Spleen (tissue), 11 donors: ENCODE measurements at regions not wholly inside any gene's neighbourhood (a gene's known extent, or its start where the extent isn't known, plus 50 kb on each side); places are given as distances from the start of the nearest gene placed in this dataset.

ENCODE experiments used
- DNase-seq: peaks from one replicate; pipeline ENCODE4 v3.0.0-alpha.2; 2020
- H3K27ac ChIP-seq, 8 donors: fragments of 200-600 bp; sonication (generic) in 7 of 8; 1 replicate in 4 of 8; 2 replicates in 4 of 8; pipeline versions ENCODE4 v1.5.0 to v1.8.0; 2016 to 2021; ENCODE audit warnings: inconsistent platforms in 4 of 8, mild to moderate bottlenecking in 4 of 8, moderate library complexity in 1 of 8
- H3K27me3 ChIP-seq, 7 donors: fragments of 200-600 bp; sonication (generic) in 6 of 7; replicated peaks in 1 of 7; 1 replicate in 4 of 7; 2 replicates in 3 of 7; pipeline versions ENCODE4 v1.5.0 to v1.8.0; 2016 to 2021; ENCODE audit warnings: inconsistent platforms in 3 of 7, mild to moderate bottlenecking in 1 of 7
- H3K36me3 ChIP-seq, 6 donors: fragments of 200-600 bp; sonication (generic) in 5 of 6; 1 replicate in 4 of 6; 2 replicates in 2 of 6; pipeline versions ENCODE4 v1.5.0 to v1.8.0; 2016 to 2021; ENCODE audit warnings: inconsistent platforms in 2 of 6
- H3K4me1 ChIP-seq, 6 donors: fragments of 200-600 bp; sonication (generic) in 5 of 6; 1 replicate in 3 of 6; 2 replicates in 3 of 6; pipeline versions ENCODE4 v1.5.0 to v1.8.0; 2016 to 2021; ENCODE audit warnings: inconsistent platforms in 3 of 6
- H3K4me3 ChIP-seq, 8 donors: fragments of 200-600 bp; sonication (generic) in 7 of 8; 1 replicate in 4 of 8; 2 replicates in 4 of 8; pipeline versions ENCODE4 v1.5.0 to v1.8.0; 2016 to 2021; ENCODE audit warnings: inconsistent platforms in 4 of 8, mild to moderate bottlenecking in 4 of 8, moderate library complexity in 2 of 8
- H3K9me3 ChIP-seq, 8 donors: fragments of 200-600 bp; sonication (generic) in 7 of 8; 1 replicate in 4 of 8; 2 replicates in 4 of 8; pipeline versions ENCODE4 v1.5.0 to v1.8.0; 2016 to 2021; ENCODE audit warnings: inconsistent platforms in 4 of 8
- CTCF ChIP-seq, 11 experiments: fragments of 200-600 bp in 7 of 11; fragments of 450-650 bp in 4 of 11; sonication (generic) in 4 of 11; IDR thresholded peaks in 8 of 11; conservative IDR thresholded peaks in 3 of 11; 1 replicate in 7 of 11; 2 replicates in 4 of 11; pipeline versions ENCODE4 v1.4.0 to v1.8.0; 2016 to 2021; ENCODE audit warnings: antibody characterized with exemption in 11 of 11, inconsistent platforms in 4 of 11, mild to moderate bottlenecking in 1 of 11
- POLR2A ChIP-seq, 3 donors: fragments of 450-650 bp; IDR thresholded peaks; one replicate each; pipeline ENCODE4 v1.5.1; 2017; ENCODE audit warnings: antibody characterized with exemption in 3 of 3, mild to moderate bottlenecking in 1 of 3
- POLR2AphosphoS5 ChIP-seq, 3 donors: sonication (generic); formaldehyde crosslinking; IDR thresholded peaks; one replicate each; pipeline ENCODE4 v1.5.1; 2017; ENCODE audit warnings: antibody characterized with exemption in 3 of 3
- WGBS, 5 donors: extraction: QIAGEN DNeasy Blood & Tissue Kit in 3 of 5; methylation state at CpG; one replicate each; pipeline versions ENCODE4 v1.1.5 to v1.1.7; 2013 to 2018; 5-methylcytosine and 5-hydroxymethylcytosine counted together
- intact Hi-C: fragments of 100-400 bp; cut with DNase I; formaldehyde crosslinking; loops from one replicate; pipeline ENCODE4 v1.15.0; 2023; ENCODE audit warnings: low total_unique reads
- donor health status: healthy with polysubstance abuse.
- donor health status: DM: no; HTN: no; CAD: no; lungs with moderate emphysema.
- donor health status: DM: no; HTN: no; CAD: no.
- donor health status: Bipolar disorder and iron deficiency.
- donor health status: healthy.
- donor health status: DM: no; HTN: no; CAD: no.
- donor health status: DM: yes; HTN: yes; CAD: no.

- 79 to 93% (median 84%) methylated on average over 5 of the region's 5 CpGs for WGBS, 5 donors
- no peak overlapping the region for H3K4me3 ChIP-seq
- H3K27me3 ChIP-seq, result peaks cover 0 to 6% (median 0%) of the 10 kb centered on the region in 7 donors
- no peaks in the 10 kb centered on the region for H3K4me1 ChIP-seq
- H3K9me3 ChIP-seq, result no peaks in the 10 kb centered on the region
- H3K36me3 ChIP-seq, result no peaks in the 10 kb centered on the region
- intact Hi-C loops, result no loop called here
- DNase-seq, result no peak
- TF ChIP-seq POLR2AphosphoS5 (IDR thresholded peaks at IDR 0.05), result no peak
- no peak for TF ChIP-seq CTCF (IDR thresholded peaks at IDR 0.05 in 8 of 11, conservative IDR thresholded peaks at IDR 0.05 in 3 of 11)
- TF ChIP-seq POLR2A (IDR thresholded peaks at IDR 0.05), result no peak
- H3K27ac ChIP-seq, result no peak overlapping the region
These were observed 180.4 kb upstream of the FOXD3 start for GRCh38 chr1:63142001-63142400.

- H3K36me3 ChIP-seq, result no peaks in the 10 kb centered on the region
- H3K27ac ChIP-seq, result no peak overlapping the region
- H3K4me1 ChIP-seq, result no peaks in the 10 kb centered on the region
- TF ChIP-seq POLR2AphosphoS5 (IDR thresholded peaks at IDR 0.05), result no peak
- TF ChIP-seq POLR2A (IDR thresholded peaks at IDR 0.05), result no peak
- TF ChIP-seq CTCF (IDR thresholded peaks at IDR 0.05 in 8 of 11, conservative IDR thresholded peaks at IDR 0.05 in 3 of 11), result no peak
- no peak for DNase-seq
- H3K27me3 ChIP-seq, result peaks cover 0 to 10% (median 0%) of the 10 kb centered on the region in 7 donors
- H3K9me3 ChIP-seq, result no peaks in the 10 kb centered on the region
- H3K4me3 ChIP-seq, result no peak overlapping the region
- intact Hi-C loops, result no loop called here
These were observed 178.9 kb upstream of the FOXD3 start for GRCh38 chr1:63143482-63143881.

DNA sequence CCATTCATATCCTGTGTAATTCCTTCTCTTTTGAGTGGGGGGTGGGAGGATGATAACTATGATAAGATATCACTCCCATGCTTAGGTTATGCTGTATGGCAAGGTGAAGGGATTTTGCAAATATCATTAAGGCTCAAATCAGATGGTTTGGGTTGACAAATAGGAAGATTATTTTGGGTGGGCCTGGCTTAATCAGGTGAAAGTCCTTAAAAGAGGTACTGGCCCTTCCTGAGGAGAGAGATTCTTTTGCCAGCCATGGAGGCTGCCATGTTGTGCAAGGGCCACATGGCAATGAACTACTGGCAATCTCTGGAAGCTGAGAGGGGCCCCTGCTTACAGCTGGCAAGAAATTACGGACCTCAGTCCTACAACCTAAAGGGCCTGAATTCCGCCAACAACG lies 174.6 kb upstream of the FOXD3 start:
- no peak for TF ChIP-seq POLR2AphosphoS5 (IDR thresholded peaks at IDR 0.05)
- no peak for TF ChIP-seq CTCF (IDR thresholded peaks at IDR 0.05 in 8 of 11, conservative IDR thresholded peaks at IDR 0.05 in 3 of 11)
- no peak for TF ChIP-seq POLR2A (IDR thresholded peaks at IDR 0.05)
- no peaks in the 10 kb centered on the region for H3K36me3 ChIP-seq
- no peaks in the 10 kb centered on the region for H3K9me3 ChIP-seq
- DNase-seq, result no peak
- intact Hi-C loops, result loop anchor here (5.0 kb wide), 1 partner anchor 305 kb away; no protein-coding TSS in a partner anchor
- no peak overlapping the region for H3K27ac ChIP-seq
- H3K4me3 ChIP-seq, result no peak overlapping the region
- peaks cover 0 to 30% (median 4%) of the 10 kb centered on the region in 7 donors for H3K27me3 ChIP-seq
- H3K4me1 ChIP-seq, result no peaks in the 10 kb centered on the region
- 83 to 95% (median 93%) methylated on average over 3 of the region's 3 CpGs for WGBS, 5 donors

DNA sequence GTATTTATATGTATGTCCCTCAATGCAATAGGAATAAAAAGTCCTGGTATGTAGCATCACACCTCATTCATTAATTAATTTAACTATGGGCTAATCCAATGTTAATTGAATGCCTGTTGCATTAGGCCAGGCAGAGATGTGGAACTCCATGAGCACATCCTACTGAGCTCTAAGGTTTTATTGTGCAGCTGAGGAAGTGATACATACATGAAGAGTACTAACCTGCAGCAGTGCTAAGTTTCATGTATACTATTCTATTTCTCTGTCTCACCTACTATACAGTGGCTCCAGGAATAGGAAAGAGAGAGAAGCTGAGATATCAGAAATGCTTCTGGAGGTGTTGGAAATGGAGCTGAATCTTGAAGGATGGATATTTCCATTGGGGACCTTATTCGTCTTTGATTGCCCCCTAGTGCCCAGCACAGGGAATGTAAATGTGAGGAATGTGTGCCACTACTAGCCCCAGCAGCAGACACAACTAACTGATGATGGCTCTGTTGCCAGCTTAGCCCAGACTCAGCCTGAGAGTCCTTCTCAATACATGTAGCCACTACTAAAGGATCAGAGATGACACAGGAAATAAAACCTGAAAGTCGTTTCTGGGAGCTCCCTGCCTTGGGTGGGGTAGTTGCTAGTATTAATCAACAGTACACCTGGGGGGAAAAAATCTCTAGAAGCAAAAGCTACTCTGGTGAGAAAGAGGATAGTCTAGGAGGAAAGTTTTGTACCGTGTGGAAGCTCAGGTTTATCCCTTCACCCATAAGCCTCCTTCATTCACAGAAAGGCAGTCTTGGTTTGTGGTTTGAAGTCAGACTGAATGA lies 173.3 kb upstream of the FOXD3 start:
- DNase-seq, result no peak

More for the DNA sequence above, 173.3 kb upstream of the FOXD3 start:
- Histone ChIP-seq H3K27ac (no peak overlapping the region), H3K4me3 (no peak overlapping the region), H3K36me3 (no peaks in the 10 kb centered on the region), H3K4me1 (no peaks in the 10 kb centered on the region), H3K27me3 (peaks cover 0 to 34% (median 4%) of the 10 kb centered on the region in 7 donors), H3K9me3 (no peaks in the 10 kb centered on the region)
- intact Hi-C loops, result loop anchor here (5.0 kb wide), 1 partner anchor 307 kb away; no protein-coding TSS in a partner anchor
- 16 to 26% (median 18%) methylated on average over 3 of the region's 3 CpGs for WGBS, 5 donors
- TF ChIP-seq POLR2AphosphoS5 (IDR thresholded peaks at IDR 0.05) (no peak), CTCF (IDR thresholded peaks at IDR 0.05 in 8 of 11, conservative IDR thresholded peaks at IDR 0.05 in 3 of 11) (peak in 8 of 11 experiments; percentile 16 to 51 (median 33)), POLR2A (IDR thresholded peaks at IDR 0.05) (no peak)
